K562 (cell line): ENCODE measurements at regions not wholly inside any gene's neighbourhood (a gene's known extent, or its start where the extent isn't known, plus 50 kb on each side); places are given as distances from the start of the nearest gene placed in this dataset.
"Not testable (repeated sequence)": the region's sequence is repeated elsewhere in the genome, so short reads cannot be mapped to it uniquely, and the experiment has no call there.

Experiments used
- ATAC-seq: fragments of 200-7000 bp; cut with Tn5 transposase; 3 replicates; pipeline ENCODE4 v1.9.1; 2020; ENCODE audit warnings: moderate library complexity
- BruUV-seq: library from RNA; stranded (reverse); fragments of 400-500 nt; replicated peaks from 2 replicates; lab custom pipeline; 2021; lab: Mats Ljungman, UMichigan
- CTCF ChIA-PET: fragments of 300-600 bp; formaldehyde crosslinking; extraction: SDS; loops from one replicate; lab custom pipeline; 2021; ENCODE audit warnings: low intra/inter-chr PET ratio; lab: Yijun Ruan, JAX
- POLR2A ChIA-PET: fragments of 300-600, 350-650 bp; sonication (Branson Sonifier 250); formaldehyde crosslinking; extraction: SDS; loops from one replicate; lab custom pipeline; 2021; ENCODE audit warnings: antibody characterized with exemption, inconsistent platforms; lab: Yijun Ruan, JAX
- DNase-seq, 4 experiments: peaks; one replicate each; pipeline versions ENCODE4 v3.0.0 to v3.0.0-alpha.2; 2011 to 2018; ENCODE audit warnings: low spot score in 3 of 4, mixed read lengths in 3 of 4; ENCODE audit errors: extremely low read depth in 1 of 4
- FAIRE-seq: peaks from 2 replicates; lab custom pipeline; 2011; peaks lifted over from hg19 to GRCh38; lab: Jason Lieb, UNC
- H2AFZ ChIP-seq: 2 replicates; pipeline ENCODE4 v1.6.0; 2011; ENCODE audit warnings: low read depth, low read length, control low read depth, inconsistent platforms
- H3K27ac ChIP-seq: fragments of 200-600 bp; 3 replicates; pipeline ENCODE4 v1.8.0; 2011; ENCODE audit warnings: low read depth, mild to moderate bottlenecking, control low read depth, inconsistent platforms, low read length, moderate library complexity, mixed read lengths; ENCODE audit errors: extremely low read depth
- H3K27me3 ChIP-seq, 2 experiments: fragments of 300-600 bp in 1 of 2; 2 replicates in 1 of 2; 3 replicates in 1 of 2; pipeline versions ENCODE4 v1.6.0 to v1.8.0; 2011; ENCODE audit warnings: inconsistent platforms in 2 of 2, low read length in 2 of 2, mild to moderate bottlenecking in 1 of 2, mixed read lengths in 1 of 2, moderate library complexity in 1 of 2; ENCODE audit not compliant: control insufficient read depth in 2 of 2, insufficient read depth in 2 of 2
- H3K36me3 ChIP-seq: fragments of 300-600 bp; 3 replicates; pipeline ENCODE4 v1.8.0; 2011; ENCODE audit warnings: mild to moderate bottlenecking, low read length, inconsistent platforms; ENCODE audit not compliant: control insufficient read depth, insufficient read depth
- H3K4me1 ChIP-seq, 2 experiments: fragments of 200-600 bp in 1 of 2; replicated peaks in 1 of 2; 2 replicates in 1 of 2; 3 replicates in 1 of 2; pipeline versions ENCODE4 v1.5.1 to v1.8.0; 2011; ENCODE audit warnings: inconsistent platforms in 2 of 2, low read length in 2 of 2, mild to moderate bottlenecking in 1 of 2, mixed read lengths in 1 of 2, moderate library complexity in 1 of 2; ENCODE audit not compliant: control insufficient read depth in 2 of 2, insufficient read depth in 2 of 2
- H3K4me2 ChIP-seq: 2 replicates; pipeline ENCODE4 v1.6.1; 2011; ENCODE audit warnings: low read length, control low read depth, inconsistent platforms, mixed read lengths; ENCODE audit not compliant: insufficient read depth
- H3K4me3 ChIP-seq: fragments of 200-600 bp; sonication (generic), shearing (Covaris generic); 2 replicates; pipeline ENCODE4 v1.5.1; 2016; ENCODE audit warnings: control low read depth, inconsistent platforms
- H3K79me2 ChIP-seq: fragments of 200-600 bp; 3 replicates; pipeline ENCODE4 v1.8.0; 2011; ENCODE audit warnings: low read length, inconsistent platforms; ENCODE audit not compliant: control insufficient read depth, insufficient read depth
- H3K9ac ChIP-seq, 2 experiments: 2 replicates each; pipeline versions ENCODE4 v1.6.0 to v1.6.1; 2011; ENCODE audit warnings: low read depth in 2 of 2, low read length in 2 of 2, control low read depth in 1 of 2, inconsistent platforms in 1 of 2, mild to moderate bottlenecking in 1 of 2, mixed read lengths in 1 of 2; ENCODE audit not compliant: insufficient read depth in 1 of 2
- H3K9me1 ChIP-seq: one replicate; pipeline ENCODE4 v1.6.0; 2011; ENCODE audit warnings: inconsistent platforms, mild to moderate bottlenecking, low read length, moderate library complexity; ENCODE audit not compliant: control insufficient read depth, insufficient read depth
- H3K9me3 ChIP-seq: replicated peaks from 2 replicates; pipeline ENCODE4 v1.5.1; 2011; ENCODE audit warnings: low read depth, low read length, inconsistent platforms; ENCODE audit not compliant: control insufficient read depth, insufficient read depth
- H4K20me1 ChIP-seq: replicated peaks from 2 replicates; pipeline ENCODE4 v1.6.1; 2011; ENCODE audit warnings: low read length, inconsistent platforms, mixed read lengths; ENCODE audit not compliant: control insufficient read depth, insufficient read depth
- AFF4 ChIP-seq: sonication (generic); formaldehyde crosslinking; IDR thresholded peaks from 2 replicates; pipeline ENCODE4 v1.8.0; 2023; ENCODE audit warnings: mild to moderate bottlenecking, missing genetic modification reagents
- POLR2AphosphoS2 ChIP-seq: IDR thresholded peaks from 2 replicates; pipeline ENCODE4 v1.6.1; 2012; ENCODE audit warnings: low read length, improper control_type of control experiment
- ZBTB5 ChIP-seq: fragments of 450-650 bp; IDR thresholded peaks from 2 replicates; pipeline ENCODE4 v1.6.1; 2017; ENCODE audit warnings: antibody characterized with exemption
- WGBS: fragments of 100-300 bp; shearing (Covaris generic); methylation state at CpG from one replicate; pipeline ENCODE4 v1.1.6; 2016; ENCODE audit warnings: low coverage, mixed read lengths; ENCODE audit not compliant: insufficient coverage; ENCODE audit errors: missing lambda C conversion rate; 5-methylcytosine and 5-hydroxymethylcytosine counted together
- in situ Hi-C: fragments of 300-500 bp; cut with MboI; formaldehyde crosslinking; loops from 4 replicates; pipeline ENCODE4 v1.15.0; 2018; ENCODE audit warnings: inconsistent platforms, mixed read lengths
- intact Hi-C: fragments of 100-400 bp; cut with micrococcal nuclease; formaldehyde crosslinking; loops from 2 replicates; pipeline ENCODE4 v1.14.2; 2022

GRCh38 chr9:26500471-26500870 lies 392.1 kb downstream of the CAAP1 start (continued):
- TF ChIP-seq AFF4 (no peak), ZBTB5 (no peak), POLR2AphosphoS2 (no peak)
- TF ChIP-seq, all 486 proteins: peak for 0

GRCh38 chr9:26492608-26493521 lies 399.7 kb downstream of the CAAP1 start:
- no CpG with 5 or more reads among the region's 59 CpGs for WGBS

GRCh38 chr9:26491922-26492607 lies 400.5 kb downstream of the CAAP1 start:
- in situ Hi-C loops, CTCF ChIA-PET: not testable (repeated sequence)

More at GRCh38 chr9:26492608-26493521, 399.7 kb downstream of the CAAP1 start:
- H3K9ac ChIP-seq, in situ Hi-C loops, H3K4me2 ChIP-seq, H2AFZ ChIP-seq, H3K9me1 ChIP-seq, DNase-seq, H3K27ac ChIP-seq, BruUV-seq, FAIRE-seq, CTCF ChIA-PET, POLR2A ChIA-PET, ATAC-seq, intact Hi-C loops, H3K79me2 ChIP-seq, H3K9me3 ChIP-seq, H3K4me3 ChIP-seq, H3K36me3 ChIP-seq, H3K4me1 ChIP-seq, H3K27me3 ChIP-seq, H4K20me1 ChIP-seq: not testable (repeated sequence)

More at GRCh38 chr9:26491922-26492607, 400.5 kb downstream of the CAAP1 start:
- no CpG with 5 or more reads among the region's 35 CpGs for WGBS
- H3K4me3 ChIP-seq, POLR2A ChIA-PET, H3K4me1 ChIP-seq, H3K36me3 ChIP-seq, H2AFZ ChIP-seq, ATAC-seq, FAIRE-seq, DNase-seq, H3K9ac ChIP-seq, H3K9me3 ChIP-seq, BruUV-seq, H3K27me3 ChIP-seq, H3K4me2 ChIP-seq, H3K9me1 ChIP-seq, intact Hi-C loops, H3K27ac ChIP-seq, H4K20me1 ChIP-seq, H3K79me2 ChIP-seq: not testable (repeated sequence)
